GM23248 (cell line): ENCODE measurements at regions not wholly inside any gene's neighbourhood (a gene's known extent, or its start where the extent isn't known, plus 50 kb on each side); places are given as distances from the start of the nearest gene placed in this dataset.
"Not testable (repeated sequence)": the region's sequence is repeated elsewhere in the genome, so short reads cannot be mapped to it uniquely, and the experiment has no call there.

Experiments
- DNase-seq: peaks from one replicate; pipeline ENCODE4 v3.0.0-alpha.2; 2015
- H2AFZ ChIP-seq: fragments of 200-600 bp; sonication (generic); 2 replicates; pipeline ENCODE4 v1.6.1; 2016; ENCODE audit warnings: antibody characterized with exemption
- H3F3A ChIP-seq: fragments of 200-600 bp; sonication (generic); 2 replicates; pipeline ENCODE4 v1.6.1; 2016; ENCODE audit warnings: mild to moderate bottlenecking, antibody characterized with exemption, mixed run types; ENCODE audit not compliant: insufficient read depth
- H3K27ac ChIP-seq: fragments of 200-600 bp; sonication (generic); 2 replicates; pipeline ENCODE4 v1.5.1; 2016; ENCODE audit warnings: mild to moderate bottlenecking
- H3K27me3 ChIP-seq: fragments of 200-600 bp; sonication (generic); replicated peaks from 2 replicates; pipeline ENCODE4 v1.6.1; 2016; ENCODE audit warnings: mild to moderate bottlenecking; ENCODE audit not compliant: insufficient read depth
- H3K36me3 ChIP-seq: fragments of 200-600 bp; sonication (generic); 2 replicates; pipeline ENCODE4 v1.6.1; 2016; ENCODE audit warnings: low read depth, mild to moderate bottlenecking
- H3K4me1 ChIP-seq: fragments of 200-600 bp; sonication (generic); 2 replicates; pipeline ENCODE4 v1.6.1; 2016; ENCODE audit warnings: mild to moderate bottlenecking; ENCODE audit not compliant: insufficient read depth
- H3K4me2 ChIP-seq: fragments of 200-600 bp; sonication (generic); one replicate; pipeline ENCODE4 v1.6.1; 2016; ENCODE audit warnings: mild to moderate bottlenecking; ENCODE audit not compliant: unreplicated experiment
- H3K4me3 ChIP-seq: fragments of 200-600 bp; sonication (generic); 2 replicates; pipeline ENCODE4 v1.5.1; 2016; ENCODE audit warnings: mild to moderate bottlenecking
- H3K79me2 ChIP-seq: fragments of 200-600 bp; sonication (generic); 2 replicates; pipeline ENCODE4 v1.6.1; 2016; ENCODE audit warnings: mild to moderate bottlenecking; ENCODE audit not compliant: insufficient read depth
- H3K9ac ChIP-seq: fragments of 200-600 bp; sonication (generic); 2 replicates; pipeline ENCODE4 v1.6.1; 2016; ENCODE audit warnings: mild to moderate bottlenecking
- H3K9me2 ChIP-seq: fragments of 200-600 bp; sonication (generic); 2 replicates; pipeline ENCODE4 v1.6.1; 2016; ENCODE audit warnings: mixed run types, mild to moderate bottlenecking, moderate library complexity; ENCODE audit not compliant: insufficient read depth
- H3K9me3 ChIP-seq: fragments of 200-600 bp; sonication (generic); one replicate; pipeline ENCODE4 v1.6.1; 2017; ENCODE audit warnings: low read depth
- H4K20me1 ChIP-seq: fragments of 200-600 bp; sonication (generic); 2 replicates; pipeline ENCODE4 v1.6.0; 2016; ENCODE audit not compliant: insufficient read depth
- EZH2 ChIP-seq: fragments of 200-600 bp; sonication (generic); IDR thresholded peaks from 2 replicates; pipeline ENCODE4 v1.6.1; 2018; ENCODE audit warnings: antibody characterized with exemption, mild to moderate bottlenecking; ENCODE audit not compliant: insufficient read depth, poor library complexity, severe bottlenecking
- EZH2phosphoT487 ChIP-seq: fragments of 200-600 bp; sonication (generic); IDR thresholded peaks from 2 replicates; pipeline ENCODE4 v1.6.1; 2018; ENCODE audit warnings: antibody characterized with exemption, moderate library complexity, mild to moderate bottlenecking, low read depth; ENCODE audit not compliant: insufficient read depth
- WGBS, 2 experiments: methylation state at CpG; one replicate each; pipeline ENCODE4 v1.1.6; 2015 to 2017; ENCODE audit warnings: low lambda C conversion rate in 2 of 2, low coverage in 1 of 2; ENCODE audit errors: missing lambda C conversion rate in 2 of 2; 5-methylcytosine and 5-hydroxymethylcytosine counted together
- in situ Hi-C: fragments of 300-500 bp; cut with MboI; formaldehyde crosslinking; loops from 2 replicates; pipeline ENCODE4 v1.15.0; 2020

DNA sequence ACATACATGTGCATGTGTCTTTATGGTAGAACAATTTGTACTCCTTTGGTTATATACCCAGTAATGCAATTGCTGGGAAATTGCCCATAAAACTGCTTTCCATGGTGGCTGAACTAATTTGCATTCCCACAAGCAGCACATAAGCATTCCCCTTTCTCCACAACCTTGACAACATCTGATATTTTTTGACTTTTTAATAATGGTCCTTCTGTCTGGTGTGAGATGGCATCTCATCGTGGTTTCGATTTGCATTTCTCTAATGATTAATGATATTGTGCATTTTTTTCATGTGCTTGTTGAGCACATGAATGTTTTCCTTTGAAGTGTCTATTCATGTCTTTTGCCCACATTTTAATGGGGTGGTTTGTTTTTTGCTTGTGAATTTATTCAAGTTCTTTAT, 166.0 kb downstream of the TMEM47 start:
- Histone ChIP-seq H3K9me2 (no peaks in the 10 kb centered on the region), H3K9me3 (no peaks in the 10 kb centered on the region), H3K9ac (no peak overlapping the region), H3F3A (no peaks in the 10 kb centered on the region), H3K4me2 (no peak overlapping the region), H3K4me3 (no peak overlapping the region), H3K27ac (no peak overlapping the region), H2AFZ (no peak overlapping the region), H4K20me1 (no peaks in the 10 kb centered on the region), H3K79me2 (no peaks in the 10 kb centered on the region), H3K27me3 (no peaks in the 10 kb centered on the region), H3K36me3 (no peaks in the 10 kb centered on the region), H3K4me1 (no peaks in the 10 kb centered on the region)
- 24 to 34% methylated on average over 2 of the region's 2 CpGs for WGBS, 2 experiments
- in situ Hi-C loops: no loop called here
- TF ChIP-seq EZH2 (no peak), EZH2phosphoT487 (no peak)
- no peak for DNase-seq

GRCh38 chrX:34487364-34487763, 169.7 kb downstream of the TMEM47 start:
- DNase-seq: no peak
- in situ Hi-C loops: no loop called here
- no peak overlapping the region for H3K9ac ChIP-seq

DNA sequence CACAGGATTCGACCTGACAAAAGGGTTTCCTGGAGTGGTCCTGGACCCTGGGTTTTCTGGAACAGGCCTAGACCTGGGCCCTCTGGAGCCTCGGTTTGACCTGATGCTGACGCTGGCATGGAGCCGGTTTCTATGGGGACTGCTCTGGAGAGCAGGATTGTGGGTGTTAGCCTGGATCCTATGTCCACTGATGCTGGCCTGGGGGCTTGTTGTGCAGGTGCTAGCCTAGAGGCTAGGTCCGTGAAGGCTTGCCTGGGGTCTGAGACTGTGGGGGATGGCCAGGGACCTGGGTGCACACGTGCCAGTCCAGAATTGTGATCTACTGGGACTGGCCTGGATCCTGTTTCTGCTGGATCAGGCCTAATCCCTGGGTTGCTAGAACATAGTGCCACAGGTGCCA, 173.1 kb downstream of the TMEM47 start:
- in situ Hi-C loops: no loop called here
- Histone ChIP-seq H3K9me3 (no peaks in the 10 kb centered on the region), H3K36me3 (no peaks in the 10 kb centered on the region), H3K4me3 (no peak overlapping the region), H3K9ac (no peak overlapping the region), H3K27me3 (no peaks in the 10 kb centered on the region), H3K9me2 (no peaks in the 10 kb centered on the region), H3K4me2 (no peak overlapping the region), H3K4me1 (no peaks in the 10 kb centered on the region), H4K20me1 (no peaks in the 10 kb centered on the region), H3K27ac (no peak overlapping the region), H2AFZ (no peak overlapping the region), H3K79me2 (no peaks in the 10 kb centered on the region), H3F3A (no peaks in the 10 kb centered on the region)
- 23 to 29% methylated on average over 5 to 6 of the region's 6 CpGs for WGBS, 2 experiments
- DNase-seq: no peak
- no peak for TF ChIP-seq EZH2phosphoT487
- TF ChIP-seq EZH2: no peak

More at GRCh38 chrX:34487364-34487763, 169.7 kb downstream of the TMEM47 start:
- Histone ChIP-seq H3K27ac (no peak overlapping the region), H3K4me3 (no peak overlapping the region), H3K27me3 (no peaks in the 10 kb centered on the region), H3K36me3 (no peaks in the 10 kb centered on the region), H3K9me2 (no peaks in the 10 kb centered on the region), H3F3A (no peaks in the 10 kb centered on the region), H3K79me2 (no peaks in the 10 kb centered on the region), H4K20me1 (no peaks in the 10 kb centered on the region), H3K9me3 (no peaks in the 10 kb centered on the region), H3K4me1 (no peaks in the 10 kb centered on the region), H3K4me2 (no peak overlapping the region), H2AFZ (no peak overlapping the region)
- TF ChIP-seq EZH2: no peak
- no peak for TF ChIP-seq EZH2phosphoT487

DNA sequence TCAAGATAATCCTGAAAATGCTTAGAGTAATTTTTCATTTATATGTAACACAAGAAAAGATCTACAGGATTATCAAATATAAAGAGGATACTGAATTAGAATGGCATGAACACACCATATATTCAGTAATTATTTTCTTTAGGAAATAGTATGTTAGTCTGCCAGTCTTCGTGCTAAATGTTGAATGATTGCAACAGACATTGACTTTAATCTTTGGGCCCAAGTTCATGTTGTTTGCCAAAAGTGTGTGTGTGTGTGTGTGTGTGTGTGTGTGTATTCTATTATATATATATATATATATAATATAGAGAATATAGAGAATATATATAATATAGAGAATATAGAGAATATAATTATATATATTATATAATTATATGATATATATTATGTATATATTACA, 186.6 kb downstream of the TMEM47 start:
- DNase-seq: no peak
- WGBS, 2 experiments: 0 to 4% methylated on average over 1 of the region's 1 CpG
- H3K4me1 ChIP-seq: no peaks in the 10 kb centered on the region
- no peaks in the 10 kb centered on the region for H4K20me1 ChIP-seq
- no peaks in the 10 kb centered on the region for H3K79me2 ChIP-seq
- H3K27me3 ChIP-seq: no peaks in the 10 kb centered on the region
- H3K9me3 ChIP-seq: no peaks in the 10 kb centered on the region
- TF ChIP-seq EZH2phosphoT487 (no peak), EZH2 (no peak)
- no peak overlapping the region for H3K9ac ChIP-seq
- H3K4me2 ChIP-seq: no peak overlapping the region
- H3K9me2 ChIP-seq: no peaks in the 10 kb centered on the region
- no peak overlapping the region for H3K4me3 ChIP-seq
- H3K36me3 ChIP-seq: no peaks in the 10 kb centered on the region
- in situ Hi-C loops: no loop called here
- H3K27ac ChIP-seq: no peak overlapping the region
- no peaks in the 10 kb centered on the region for H3F3A ChIP-seq
- H2AFZ ChIP-seq: no peak overlapping the region

- Histone ChIP-seq H3F3A (no peaks in the 10 kb centered on the region), H3K9me2 (no peaks in the 10 kb centered on the region), H3K4me3 (no peak overlapping the region), H3K9ac (no peak overlapping the region), H3K4me1 (no peaks in the 10 kb centered on the region), H4K20me1 (no peaks in the 10 kb centered on the region), H3K4me2 (no peak overlapping the region), H3K27me3 (no peaks in the 10 kb centered on the region), H3K36me3 (no peaks in the 10 kb centered on the region), H3K79me2 (no peaks in the 10 kb centered on the region), H3K9me3 (no peaks in the 10 kb centered on the region), H3K27ac (no peak overlapping the region), H2AFZ (no peak overlapping the region)
- TF ChIP-seq EZH2phosphoT487: no peak
- no peak for TF ChIP-seq EZH2
- in situ Hi-C loops: no loop called here
- DNase-seq: no peak
- WGBS, 2 experiments: 26 to 29% methylated on average over 3 of the region's 3 CpGs
These were observed 189.6 kb downstream of the TMEM47 start for GRCh38 chrX:34467437-34467836.

GRCh38 chrX:34463220-34463619, 193.9 kb downstream of the TMEM47 start:
- H4K20me1 ChIP-seq, H3K4me2 ChIP-seq, DNase-seq, H3K9me3 ChIP-seq, H3K4me1 ChIP-seq, H3K9ac ChIP-seq, H3K4me3 ChIP-seq, H2AFZ ChIP-seq, H3K27ac ChIP-seq, H3K36me3 ChIP-seq, H3K27me3 ChIP-seq, H3K9me2 ChIP-seq, H3K79me2 ChIP-seq, in situ Hi-C loops, H3F3A ChIP-seq: not testable (repeated sequence)
- 50% methylated on average over 1 of the region's 1 CpG; no CpG with 5 or more reads in 1 of the 2 experiments for WGBS, 2 experiments

DNA sequence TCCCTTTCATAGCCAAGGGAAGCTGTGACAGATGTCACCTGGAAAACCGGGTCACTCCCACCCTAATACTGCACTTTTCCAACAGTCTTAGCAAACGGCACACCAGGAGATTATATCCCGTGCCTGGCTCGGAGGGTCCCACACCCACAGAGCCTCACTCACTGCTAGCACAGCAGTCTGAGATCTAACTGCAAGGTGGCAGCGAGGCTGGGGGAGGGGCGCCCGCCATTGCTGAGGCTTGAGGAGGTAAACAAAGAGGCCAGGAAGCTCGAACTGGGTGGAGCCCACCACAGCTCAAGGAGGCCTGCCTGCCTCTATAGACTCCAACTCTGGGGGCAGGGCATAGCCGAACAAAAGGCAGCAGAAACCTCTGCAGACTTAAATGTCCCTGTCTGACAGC, 199.2 kb downstream of the TMEM47 start:
- H2AFZ ChIP-seq, H3K9me2 ChIP-seq, DNase-seq, in situ Hi-C loops, H3K27me3 ChIP-seq, H3K79me2 ChIP-seq, H3K9ac ChIP-seq, H3F3A ChIP-seq, H4K20me1 ChIP-seq, H3K4me3 ChIP-seq, H3K27ac ChIP-seq, H3K4me1 ChIP-seq, H3K4me2 ChIP-seq, H3K36me3 ChIP-seq, H3K9me3 ChIP-seq: not testable (repeated sequence)
- WGBS, 2 experiments: 11 to 20% methylated on average over 4 to 9 of the region's 9 CpGs
